HL-60 (cell line): ENCODE measurements at regions not wholly inside any gene's neighbourhood (a gene's known extent, or its start where the extent isn't known, plus 50 kb on each side); places are given as distances from the start of the nearest gene placed in this dataset.

Experiments
- DNase-seq, 2 experiments: peaks; one replicate each; pipeline ENCODE4 v3.0.0-alpha.2; 2010 to 2020; ENCODE audit warnings: low read depth in 1 of 2, low spot score in 1 of 2
- H3K27ac ChIP-seq: fragments of 250-450 bp; sonication (Bioruptor Pico); replicated peaks from 2 replicates; pipeline ENCODE4 v1.5.1; 2020; ENCODE audit warnings: mild to moderate bottlenecking, moderate library complexity
- H3K27me3 ChIP-seq: fragments of 250-450 bp; sonication (Bioruptor Pico); 2 replicates; pipeline ENCODE4 v1.5.1; 2021; ENCODE audit warnings: mild to moderate bottlenecking, moderate library complexity; ENCODE audit not compliant: insufficient read depth, poor library complexity, severe bottlenecking
- H3K4me3 ChIP-seq: replicated peaks from 2 replicates; pipeline ENCODE4 v1.5.1; 2011; ENCODE audit warnings: mild to moderate bottlenecking, control low read depth, low read length; ENCODE audit not compliant: insufficient read depth
- CTCF ChIP-seq: IDR thresholded peaks from one replicate; pipeline ENCODE4 v1.5.1; 2011; ENCODE audit warnings: low read length, control low read depth, inconsistent platforms; ENCODE audit not compliant: insufficient read depth
- GABPA ChIP-seq: IDR thresholded peaks from 2 replicates; pipeline ENCODE4 v1.6.1; 2012; ENCODE audit warnings: low read depth
- POLR2AphosphoS5 ChIP-seq: IDR thresholded peaks from 2 replicates; pipeline ENCODE4 v1.6.1; 2012; ENCODE audit warnings: low read depth
- REST ChIP-seq: IDR thresholded peaks from 2 replicates; pipeline ENCODE4 v1.6.1; 2012; ENCODE audit warnings: low read depth; ENCODE audit not compliant: insufficient replicate concordance
- SPI1 ChIP-seq: IDR thresholded peaks from 2 replicates; pipeline ENCODE4 v1.6.1; 2012; ENCODE audit warnings: low read depth, mild to moderate bottlenecking, borderline replicate concordance

- Histone ChIP-seq H3K27ac (no peak overlapping the region), H3K4me3 (no peak overlapping the region), H3K27me3 (no peaks in the 10 kb centered on the region)
- TF ChIP-seq POLR2AphosphoS5: no peak
- TF ChIP-seq CTCF: no peak
- TF ChIP-seq SPI1: no peak
- TF ChIP-seq GABPA: no peak
- TF ChIP-seq REST: no peak
- DNase-seq: no peak
These were observed 99.8 kb upstream of the SH3BP4 start for GRCh38 chr2:234852035-234852434.

- DNase-seq: no peak
- Histone ChIP-seq H3K4me3 (no peak overlapping the region), H3K27ac (no peak overlapping the region), H3K27me3 (no peaks in the 10 kb centered on the region)
- TF ChIP-seq CTCF: no peak
- no peak for TF ChIP-seq GABPA
- no peak for TF ChIP-seq POLR2AphosphoS5
- TF ChIP-seq SPI1: no peak
- TF ChIP-seq REST: no peak
These were observed 100.4 kb upstream of the SH3BP4 start for GRCh38 chr2:234851451-234851850.

GRCh38 chr2:234850818-234851217, 101.0 kb upstream of the SH3BP4 start:
- no peaks in the 10 kb centered on the region for H3K27me3 ChIP-seq
- no peak for DNase-seq
- no peak for TF ChIP-seq REST
- no peak for TF ChIP-seq GABPA
- TF ChIP-seq SPI1: no peak
- no peak for TF ChIP-seq CTCF
- no peak overlapping the region for H3K4me3 ChIP-seq
- no peak overlapping the region for H3K27ac ChIP-seq
